Mesendoderm (in vitro differentiated cells): ENCODE measurements at regions not wholly inside any gene's neighbourhood (a gene's known extent, or its start where the extent isn't known, plus 50 kb on each side); places are given as distances from the start of the nearest gene placed in this dataset.
"Not testable (repeated sequence)": the region's sequence is repeated elsewhere in the genome, so short reads cannot be mapped to it uniquely, and the experiment has no call there.

ENCODE experiments used
- DNase-seq: peaks from one replicate; pipeline ENCODE4 v3.0.0; 2013
- H2AK5ac ChIP-seq: 2 replicates; pipeline ENCODE4 v1.6.1; 2013; ENCODE audit warnings: low read length, inconsistent platforms
- H2BK120ac ChIP-seq: 2 replicates; pipeline ENCODE4 v1.6.1; 2013; ENCODE audit warnings: low read depth, mild to moderate bottlenecking, low read length, moderate library complexity, mixed read lengths
- H2BK15ac ChIP-seq: replicated peaks from 2 replicates; pipeline ENCODE4 v1.6.1; 2013; ENCODE audit warnings: low read depth, mild to moderate bottlenecking, moderate library complexity
- H2BK5ac ChIP-seq: 2 replicates; pipeline ENCODE4 v1.6.1; 2013; ENCODE audit warnings: low read length, inconsistent platforms
- H3K18ac ChIP-seq: 2 replicates; pipeline ENCODE4 v1.6.1; 2013; ENCODE audit warnings: mild to moderate bottlenecking, low read length, mixed read lengths
- H3K23ac ChIP-seq: one replicate; pipeline ENCODE4 v1.6.1; 2013; ENCODE audit warnings: low read length
- H3K27ac ChIP-seq: 2 replicates; pipeline ENCODE4 v1.5.1; 2013; ENCODE audit warnings: low read depth, mild to moderate bottlenecking, inconsistent platforms, low read length, moderate library complexity
- H3K27me3 ChIP-seq: 2 replicates; pipeline ENCODE4 v1.6.1; 2013; ENCODE audit warnings: low read length, control low read depth, mild to moderate bottlenecking, inconsistent platforms; ENCODE audit not compliant: insufficient read depth, poor library complexity
- H3K36me3 ChIP-seq: 2 replicates; pipeline ENCODE4 v1.6.1; 2013; ENCODE audit warnings: low read length, inconsistent platforms; ENCODE audit not compliant: control insufficient read depth, insufficient read depth
- H3K4ac ChIP-seq: one replicate; pipeline ENCODE4 v1.6.1; 2013; ENCODE audit warnings: low read depth, mild to moderate bottlenecking, low read length, moderate library complexity
- H3K4me1 ChIP-seq: 2 replicates; pipeline ENCODE4 v1.6.1; 2013; ENCODE audit warnings: low read depth, low read length, inconsistent platforms; ENCODE audit not compliant: control insufficient read depth
- H3K4me2 ChIP-seq: 2 replicates; pipeline ENCODE4 v1.6.1; 2013; ENCODE audit warnings: low read length
- H3K4me3 ChIP-seq: 2 replicates; pipeline ENCODE4 v1.5.1; 2013; ENCODE audit warnings: mild to moderate bottlenecking, low read length
- H3K56ac ChIP-seq: one replicate; pipeline ENCODE4 v1.6.1; 2013; ENCODE audit warnings: low read length
- H3K79me1 ChIP-seq: 2 replicates; pipeline ENCODE4 v1.6.1; 2013; ENCODE audit warnings: low read length, inconsistent platforms
- H3K79me2 ChIP-seq: 2 replicates; pipeline ENCODE4 v1.6.1; 2013; ENCODE audit warnings: mild to moderate bottlenecking, low read length; ENCODE audit not compliant: control insufficient read depth, insufficient read depth
- H3K9ac ChIP-seq: 2 replicates; pipeline ENCODE4 v1.6.1; 2013; ENCODE audit warnings: low read length, inconsistent platforms
- H4K5ac ChIP-seq: one replicate; pipeline ENCODE4 v1.6.1; 2013; ENCODE audit warnings: low read length
- H4K8ac ChIP-seq: one replicate; pipeline ENCODE4 v1.6.1; 2013; ENCODE audit warnings: low read depth, mild to moderate bottlenecking, control low read depth, low read length, moderate library complexity
- WGBS: extraction: QIAGEN DNeasy Blood & Tissue Kit; methylation state at CpG from one replicate; pipeline ENCODE4 v1.1.7; 2013; ENCODE audit warnings: low lambda C conversion rate, missing lambda C conversion rate; ENCODE audit not compliant: insufficient coverage; ENCODE audit errors: extremely low coverage; 5-methylcytosine and 5-hydroxymethylcytosine counted together

DNA sequence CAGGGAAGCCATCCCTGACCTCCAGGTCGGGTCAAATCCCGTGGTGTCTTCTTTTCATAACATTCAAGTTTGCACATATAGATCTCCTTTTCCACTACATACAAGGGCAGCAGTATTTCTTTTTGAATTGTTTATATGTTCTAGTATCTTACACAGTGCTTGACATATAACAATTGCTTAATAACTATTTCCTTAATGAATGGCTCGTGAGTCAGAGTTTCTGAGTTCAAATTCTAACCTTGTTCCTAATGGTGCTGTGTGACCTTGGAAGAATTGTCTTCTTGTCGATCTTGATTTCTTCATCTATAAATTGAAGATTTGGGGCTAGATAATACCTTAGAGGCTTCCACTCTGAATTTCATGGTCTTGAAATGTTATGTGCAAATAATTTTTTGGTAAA lies 57.2 kb upstream of the PELI2 start:
- Histone ChIP-seq H3K27me3 (no peaks in the 10 kb centered on the region), H3K4me1 (peaks cover 2% of the 10 kb centered on the region), H3K4me3 (no peak overlapping the region)

DNA sequence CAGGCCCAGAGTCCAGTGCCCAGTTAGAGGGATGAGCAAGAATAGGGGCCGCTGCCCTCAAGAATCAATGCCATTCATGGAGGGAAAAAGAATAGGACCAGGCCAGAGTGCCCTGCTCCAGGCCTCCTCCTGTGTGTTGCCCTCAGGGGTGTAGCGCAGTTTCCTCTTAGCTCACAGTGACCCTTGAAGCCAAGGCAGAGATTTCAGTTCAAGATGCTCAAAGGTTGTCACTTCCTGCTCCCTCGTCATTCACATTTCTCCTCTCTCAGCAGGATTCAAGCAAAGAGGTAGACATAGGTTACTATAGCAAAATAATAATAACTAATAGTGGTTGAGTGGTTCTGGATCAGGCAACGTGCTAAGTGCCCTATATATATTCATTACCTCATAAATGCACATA lies 55.1 kb upstream of the PELI2 start:
- Histone ChIP-seq H4K8ac (no peak overlapping the region), H3K4ac (no peak overlapping the region), H3K4me3 (no peak overlapping the region), H3K36me3 (no peaks in the 10 kb centered on the region), H3K79me2 (no peaks in the 10 kb centered on the region), H3K56ac (no peak overlapping the region), H3K79me1 (no peaks in the 10 kb centered on the region), H3K9ac (no peak overlapping the region), H3K4me1 (no peaks in the 10 kb centered on the region), H4K5ac (no peak overlapping the region), H3K27me3 (no peaks in the 10 kb centered on the region), H2BK15ac (no peak overlapping the region), H3K27ac (no peak overlapping the region), H2BK5ac (no peak overlapping the region), H2AK5ac (no peak overlapping the region), H3K18ac (no peak overlapping the region), H3K23ac (no peak overlapping the region), H2BK120ac (no peak overlapping the region), H3K4me2 (no peak overlapping the region)
- WGBS = no CpG with 5 or more reads among the region's 4 CpGs
- DNase-seq = no peak

More for the DNA sequence above, 57.2 kb upstream of the PELI2 start:
- Histone ChIP-seq H3K79me1 (no peaks in the 10 kb centered on the region), H3K18ac (no peak overlapping the region), H3K56ac (no peak overlapping the region), H2AK5ac (no peak overlapping the region), H3K4ac (no peak overlapping the region), H2BK15ac (no peak overlapping the region), H2BK5ac (no peak overlapping the region), H3K36me3 (no peaks in the 10 kb centered on the region), H3K4me2 (no peak overlapping the region), H4K8ac (no peak overlapping the region), H4K5ac (no peak overlapping the region), H2BK120ac (no peak overlapping the region), H3K23ac (no peak overlapping the region), H3K79me2 (no peaks in the 10 kb centered on the region), H3K9ac (no peak overlapping the region), H3K27ac (no peak overlapping the region)
- no CpG with 5 or more reads among the region's 4 CpGs for WGBS
- no peak for DNase-seq

DNA sequence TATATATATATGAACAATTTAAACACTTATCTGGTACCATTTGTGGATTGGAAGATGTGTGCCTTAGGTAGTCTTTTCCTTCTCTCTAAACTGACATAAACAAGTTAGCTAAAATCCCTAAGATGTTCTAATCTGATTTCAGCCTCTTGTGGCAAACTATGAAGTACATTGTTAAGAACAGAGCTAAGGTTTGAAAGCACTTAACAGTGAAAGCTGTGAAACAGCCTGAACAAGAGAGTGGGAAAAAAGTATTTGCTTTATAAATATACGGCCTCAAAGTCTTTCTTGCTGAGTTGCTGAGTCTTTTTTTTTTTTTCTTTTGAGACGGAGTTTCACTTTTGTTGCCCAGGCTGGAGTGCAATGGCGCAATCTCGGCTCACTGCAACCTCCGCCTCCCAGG lies 53.7 kb upstream of the PELI2 start:
- Histone ChIP-seq H3K79me2 (no peaks in the 10 kb centered on the region), H2BK5ac (no peak overlapping the region), H3K27me3 (no peaks in the 10 kb centered on the region), H3K18ac (no peak overlapping the region), H2BK120ac (no peak overlapping the region), H3K4ac (no peak overlapping the region), H3K27ac (no peak overlapping the region), H2BK15ac (no peak overlapping the region), H3K4me2 (no peak overlapping the region), H3K56ac (no peak overlapping the region), H3K79me1 (no peaks in the 10 kb centered on the region), H4K8ac (no peak overlapping the region), H3K4me1 (no peaks in the 10 kb centered on the region), H3K4me3 (no peak overlapping the region), H3K9ac (no peak overlapping the region), H3K36me3 (no peaks in the 10 kb centered on the region), H4K5ac (no peak overlapping the region), H3K23ac (no peak overlapping the region), H2AK5ac (no peak overlapping the region)
- WGBS = no CpG with 5 or more reads among the region's 5 CpGs
- no peak for DNase-seq

DNA sequence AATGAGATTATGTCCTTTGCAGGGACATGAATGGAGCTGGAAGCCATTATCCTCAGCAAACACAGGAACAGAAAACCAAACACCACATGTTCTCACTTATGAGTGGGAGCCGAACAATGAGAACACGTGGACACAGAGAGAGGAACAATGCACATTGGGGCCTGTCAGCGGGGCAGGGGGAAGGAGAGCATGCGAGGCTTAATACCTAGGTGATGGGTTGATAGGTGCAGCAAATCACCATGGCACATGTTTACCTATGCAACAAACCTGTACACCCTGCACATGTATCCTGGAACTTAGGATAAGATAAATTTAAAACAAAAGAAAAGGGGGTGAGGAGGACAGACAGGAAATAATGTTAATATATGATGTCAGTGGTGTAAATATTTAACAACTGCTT lies 53.0 kb upstream of the PELI2 start:
- H3K4me3 ChIP-seq, DNase-seq, H3K18ac ChIP-seq, H2BK120ac ChIP-seq, H4K5ac ChIP-seq, H3K56ac ChIP-seq, H2BK5ac ChIP-seq, H3K79me2 ChIP-seq, H2AK5ac ChIP-seq, H3K4ac ChIP-seq, H3K27me3 ChIP-seq, H3K23ac ChIP-seq, H3K36me3 ChIP-seq, H3K79me1 ChIP-seq, H3K27ac ChIP-seq, H2BK15ac ChIP-seq, H3K4me2 ChIP-seq, H3K4me1 ChIP-seq, H3K9ac ChIP-seq, H4K8ac ChIP-seq: not testable (repeated sequence)
- WGBS = no CpG with 5 or more reads among the region's 4 CpGs

DNA sequence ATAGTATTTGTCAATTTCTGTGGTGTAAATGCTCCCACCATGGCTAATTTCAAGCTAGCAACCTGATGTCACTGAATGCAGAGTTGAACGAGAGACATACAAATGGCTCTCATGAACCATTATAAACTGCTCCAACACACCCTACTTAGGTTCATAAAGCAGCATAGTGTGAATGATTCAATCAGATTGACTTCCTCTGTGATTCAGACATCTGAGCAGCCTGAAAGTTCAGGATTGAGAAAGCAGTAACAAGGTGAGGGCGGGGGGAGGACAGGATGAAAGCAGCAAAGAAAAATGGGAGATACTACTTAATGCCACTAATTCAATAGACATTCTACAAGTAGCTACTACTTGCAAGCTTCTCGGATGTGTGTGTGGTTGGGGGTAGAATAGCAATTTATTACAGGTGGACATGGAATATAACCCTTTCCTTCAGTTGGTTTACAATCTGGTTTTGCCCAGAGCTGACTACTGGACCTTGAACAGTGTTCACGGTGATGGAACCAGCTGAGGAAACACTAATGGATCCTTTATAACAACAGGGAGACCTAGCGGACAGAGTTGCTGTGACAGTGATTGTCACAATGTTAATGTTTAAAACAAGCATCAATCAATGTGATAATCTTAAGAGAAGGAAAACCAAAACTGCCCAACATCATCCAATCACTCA lies 52.5 kb upstream of the PELI2 start:
- no peak overlapping the region for H2BK5ac ChIP-seq
- H3K18ac ChIP-seq = no peak overlapping the region
- no peak overlapping the region for H4K8ac ChIP-seq
- no peaks in the 10 kb centered on the region for H3K79me2 ChIP-seq
- no peak overlapping the region for H3K56ac ChIP-seq
- no peak overlapping the region for H3K4me2 ChIP-seq
- H3K27me3 ChIP-seq = no peaks in the 10 kb centered on the region
- no peak overlapping the region for H4K5ac ChIP-seq
- H3K4ac ChIP-seq = no peak overlapping the region
- no peak overlapping the region for H2BK120ac ChIP-seq
- no peak overlapping the region for H2BK15ac ChIP-seq
- no CpG with 5 or more reads among the region's 5 CpGs for WGBS
- H3K4me1 ChIP-seq = no peaks in the 10 kb centered on the region
- no peaks in the 10 kb centered on the region for H3K36me3 ChIP-seq
- H2AK5ac ChIP-seq = no peak overlapping the region
- no peaks in the 10 kb centered on the region for H3K79me1 ChIP-seq
- no peak overlapping the region for H3K4me3 ChIP-seq
- no peak overlapping the region for H3K27ac ChIP-seq
- H3K23ac ChIP-seq = no peak overlapping the region
- H3K9ac ChIP-seq = no peak overlapping the region
- DNase-seq = no peak
